ENCODE measurements at regions not wholly inside any gene's neighbourhood (a gene's known extent, or its start where the extent isn't known, plus 50 kb on each side); places are given as distances from the start of the nearest gene placed in this dataset.

DNA sequence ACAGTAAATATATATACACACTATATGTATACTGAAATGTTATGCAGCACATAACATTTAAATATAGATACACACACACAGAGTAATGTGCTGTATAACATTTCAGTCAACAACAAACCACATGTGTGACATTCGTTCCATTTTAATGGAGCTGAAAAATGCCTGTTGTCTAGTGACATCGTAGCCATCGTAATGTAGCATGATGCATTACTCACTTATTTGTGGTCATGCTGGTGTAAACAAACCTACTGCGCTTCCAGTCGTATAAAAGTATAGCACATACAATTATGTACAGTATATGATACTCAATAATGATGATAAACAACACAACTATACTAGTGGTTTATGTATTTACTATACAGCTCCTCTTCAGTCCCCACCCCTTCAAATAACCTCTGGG, 119.0 kb upstream of the SLC38A4 start:
- Histone ChIP-seq H3K36me3 (no peaks in the 10 kb centered on the region), H3K9me3 (no peaks in the 10 kb centered on the region), H3K27ac (no peak overlapping the region), H3K4me1 (no peaks in the 10 kb centered on the region), H3K27me3 (no peaks in the 10 kb centered on the region), H3K4me3 (no peak overlapping the region)
- no peak for DNase-seq
- TF ChIP-seq POLR2A (IDR thresholded peaks at IDR 0.05) (no peak), POLR2AphosphoS5 (IDR thresholded peaks at IDR 0.05) (no peak), CTCF (IDR thresholded peaks at IDR 0.05) (no peak), EP300 (IDR thresholded peaks at IDR 0.05) (no peak)
- intact Hi-C loops (cut with DNase I; ENCODE audit: low total_unique reads), result no loop called here
- 92 to 95% (median 93%) methylated on average over 5 of the region's 5 CpGs for WGBS, 5 donors

- Histone ChIP-seq H3K36me3 (no peaks in the 10 kb centered on the region), H3K9me3 (no peaks in the 10 kb centered on the region), H3K4me3 (no peak overlapping the region), H3K27ac (no peak overlapping the region), H3K4me1 (no peaks in the 10 kb centered on the region), H3K27me3 (no peaks in the 10 kb centered on the region)
- WGBS, 5 donors, result 80 to 91% (median 86%) methylated on average over 3 of the region's 3 CpGs
- TF ChIP-seq POLR2AphosphoS5 (IDR thresholded peaks at IDR 0.05) (no peak), POLR2A (IDR thresholded peaks at IDR 0.05) (no peak), CTCF (IDR thresholded peaks at IDR 0.05) (no peak), EP300 (IDR thresholded peaks at IDR 0.05) (no peak)
- intact Hi-C loops (cut with DNase I; ENCODE audit: low total_unique reads), result no loop called here
- DNase-seq, result no peak
These were observed 119.8 kb upstream of the SLC38A4 start for GRCh38 chr12:46945591-46945990.

DNA sequence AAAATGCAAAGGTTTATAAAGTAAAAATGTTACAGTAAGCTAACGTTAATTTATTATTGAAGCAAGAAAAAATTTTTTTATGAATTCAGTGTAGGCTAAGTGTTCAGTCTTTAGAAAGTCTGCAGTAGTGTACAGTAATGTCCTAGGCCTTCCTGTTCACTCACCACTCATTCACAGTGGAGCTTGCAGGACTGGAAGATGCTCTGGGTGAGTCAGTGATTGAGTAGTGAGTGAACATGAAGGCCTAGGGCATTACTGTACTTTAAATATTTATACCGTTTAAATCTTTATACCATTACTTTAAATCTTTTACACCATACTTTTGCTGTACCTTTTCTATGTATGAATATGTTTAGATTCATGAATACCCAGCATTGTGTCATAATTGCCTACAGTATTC, 120.3 kb upstream of the SLC38A4 start:
- H3K27me3 ChIP-seq, result no peaks in the 10 kb centered on the region
- H3K27ac ChIP-seq, result no peak overlapping the region
- H3K36me3 ChIP-seq, result no peaks in the 10 kb centered on the region
- no peak for DNase-seq
- H3K9me3 ChIP-seq, result no peaks in the 10 kb centered on the region
- intact Hi-C loops (cut with DNase I; ENCODE audit: low total_unique reads), result no loop called here
- TF ChIP-seq POLR2AphosphoS5 (IDR thresholded peaks at IDR 0.05), result no peak
- no peak for TF ChIP-seq CTCF (IDR thresholded peaks at IDR 0.05)
- TF ChIP-seq EP300 (IDR thresholded peaks at IDR 0.05), result no peak
- TF ChIP-seq POLR2A (IDR thresholded peaks at IDR 0.05), result no peak
- no peaks in the 10 kb centered on the region for H3K4me1 ChIP-seq
- no peak overlapping the region for H3K4me3 ChIP-seq
- WGBS, 5 donors, result 86 to 94% (median 90%) methylated on average over 2 of the region's 2 CpGs

GRCh38 chr12:46948936-46949545, 123.2 kb upstream of the SLC38A4 start:
- TF ChIP-seq CTCF (IDR thresholded peaks at IDR 0.05), result no peak
- TF ChIP-seq EP300 (IDR thresholded peaks at IDR 0.05), result no peak
- no peak for TF ChIP-seq POLR2A (IDR thresholded peaks at IDR 0.05)
- no peak for TF ChIP-seq POLR2AphosphoS5 (IDR thresholded peaks at IDR 0.05)
- Histone ChIP-seq H3K27me3 (no peaks in the 10 kb centered on the region), H3K36me3 (no peaks in the 10 kb centered on the region), H3K27ac (no peak overlapping the region), H3K4me3 (no peak overlapping the region), H3K4me1 (no peaks in the 10 kb centered on the region), H3K9me3 (no peaks in the 10 kb centered on the region)
- 59 to 81% (median 77%) methylated on average over 1 of the region's 1 CpG for WGBS, 5 donors
- DNase-seq, result no peak
- intact Hi-C loops (cut with DNase I; ENCODE audit: low total_unique reads), result no loop called here

Measured in stomach (tissue), 8 donors.